KMS-11 (cell line): ENCODE measurements at regions not wholly inside any gene's neighbourhood (a gene's known extent, or its start where the extent isn't known, plus 50 kb on each side); places are given as distances from the start of the nearest gene placed in this dataset.

Source experiments
- H2AFZ ChIP-seq: fragments of 200-600 bp; sonication (generic); 2 replicates; pipeline ENCODE4 v1.6.1; 2016; ENCODE audit warnings: antibody characterized with exemption, mixed run types, low read depth
- H3K27ac ChIP-seq: fragments of 200-600 bp; sonication (generic); 2 replicates; pipeline ENCODE4 v1.6.1; 2016; ENCODE audit warnings: mild to moderate bottlenecking, mixed run types
- H3K27me3 ChIP-seq: fragments of 200-600 bp; sonication (generic); 2 replicates; pipeline ENCODE4 v1.6.1; 2017; ENCODE audit warnings: mild to moderate bottlenecking, low read depth, mixed run types, moderate library complexity; ENCODE audit not compliant: insufficient read depth
- H3K36me3 ChIP-seq: fragments of 200-600 bp; sonication (generic); 2 replicates; pipeline ENCODE4 v1.6.1; 2017; ENCODE audit warnings: mild to moderate bottlenecking, mixed run types; ENCODE audit not compliant: insufficient read depth
- H3K4me1 ChIP-seq: fragments of 200-600 bp; sonication (generic); 2 replicates; pipeline ENCODE4 v1.6.1; 2016; ENCODE audit warnings: mild to moderate bottlenecking, low read depth, mixed run types; ENCODE audit not compliant: poor library complexity, severe bottlenecking
- H3K4me2 ChIP-seq: fragments of 200-600 bp; sonication (generic); 2 replicates; pipeline ENCODE4 v1.7.0; 2016; ENCODE audit warnings: mild to moderate bottlenecking, mixed run types
- H3K4me3 ChIP-seq: fragments of 200-600 bp; sonication (generic); IDR thresholded peaks from 2 replicates; pipeline ENCODE4 v1.6.1; 2017; ENCODE audit warnings: low read depth, low read length, mixed read lengths; ENCODE audit not compliant: insufficient read depth
- H3K79me2 ChIP-seq: fragments of 200-600 bp; sonication (generic); 2 replicates; pipeline ENCODE4 v1.6.1; 2016; ENCODE audit warnings: low read depth, mixed run types; ENCODE audit not compliant: insufficient read depth
- H3K9ac ChIP-seq: fragments of 200-600 bp; sonication (generic); 2 replicates; pipeline ENCODE4 v1.6.1; 2016; ENCODE audit warnings: mild to moderate bottlenecking, mixed run types
- H4K20me1 ChIP-seq: fragments of 200-600 bp; sonication (generic); 2 replicates; pipeline ENCODE4 v1.6.1; 2016; ENCODE audit warnings: mild to moderate bottlenecking, mixed run types; ENCODE audit not compliant: insufficient read depth
- CTCF ChIP-seq: fragments of 200-600 bp; sonication (generic); conservative IDR thresholded peaks from 2 replicates; pipeline ENCODE4 v1.6.1; 2017; ENCODE audit warnings: low read depth, mild to moderate bottlenecking, antibody characterized with exemption, low read length, moderate library complexity, mixed read lengths

DNA sequence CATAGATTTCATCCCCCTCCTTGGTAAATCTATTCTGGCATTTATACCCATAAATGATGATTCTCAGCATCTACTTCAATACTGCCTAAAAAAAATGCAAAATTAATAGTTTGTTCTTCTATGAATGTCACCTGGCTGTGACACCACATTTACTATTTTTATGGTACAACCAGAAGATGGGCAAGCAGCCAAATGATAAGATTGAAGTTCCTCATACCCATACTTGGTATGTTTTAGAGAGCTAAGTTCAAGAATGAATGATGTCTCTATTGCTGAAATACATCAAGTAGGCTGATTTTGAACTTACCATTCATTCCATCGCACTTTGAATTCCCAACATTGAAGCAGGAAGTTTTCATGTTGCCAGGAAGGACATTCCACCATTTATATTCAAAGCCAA is 134.2 kb downstream of the ELAPOR2 start:
- Histone ChIP-seq H3K36me3 (no peaks in the 10 kb centered on the region), H3K79me2 (no peaks in the 10 kb centered on the region), H3K27me3 (no peaks in the 10 kb centered on the region), H3K4me3 (no peak overlapping the region), H4K20me1 (no peaks in the 10 kb centered on the region), H3K4me2 (no peak overlapping the region), H3K9ac (no peak overlapping the region), H3K27ac (no peak overlapping the region), H3K4me1 (no peaks in the 10 kb centered on the region), H2AFZ (no peak overlapping the region)
- no peak for TF ChIP-seq CTCF

- no peak for TF ChIP-seq CTCF
- Histone ChIP-seq H3K9ac (no peak overlapping the region), H3K27me3 (no peaks in the 10 kb centered on the region), H3K79me2 (no peaks in the 10 kb centered on the region), H3K4me1 (no peaks in the 10 kb centered on the region), H3K4me2 (no peak overlapping the region), H2AFZ (no peak overlapping the region), H4K20me1 (no peaks in the 10 kb centered on the region), H3K27ac (no peak overlapping the region), H3K36me3 (no peaks in the 10 kb centered on the region), H3K4me3 (no peak overlapping the region)
These were observed 135.9 kb downstream of the ELAPOR2 start for GRCh38 chr7:86923527-86923926.

DNA sequence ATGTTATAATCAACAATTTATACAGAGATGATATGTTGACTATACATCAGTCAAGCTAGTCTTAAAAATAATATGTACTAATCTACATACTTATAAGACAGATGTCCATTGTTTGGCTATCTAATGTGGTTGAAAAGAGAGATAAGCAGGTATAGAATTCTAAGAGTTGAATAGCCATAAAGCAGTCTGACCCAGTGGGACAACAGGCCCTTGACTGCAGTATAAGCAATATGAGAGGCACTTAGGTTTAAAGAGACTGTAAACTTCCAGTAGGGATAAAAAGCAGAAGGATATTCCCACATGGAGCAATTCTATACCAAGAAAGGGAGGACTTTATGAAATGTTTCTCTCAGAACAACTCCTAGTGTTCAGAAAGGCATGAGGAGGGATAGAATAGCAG is 139.3 kb downstream of the ELAPOR2 start:
- Histone ChIP-seq H2AFZ (no peak overlapping the region), H3K27ac (no peak overlapping the region), H3K36me3 (no peaks in the 10 kb centered on the region), H3K79me2 (no peaks in the 10 kb centered on the region), H3K4me2 (no peak overlapping the region), H3K27me3 (no peaks in the 10 kb centered on the region), H3K4me3 (no peak overlapping the region), H3K9ac (no peak overlapping the region), H4K20me1 (no peaks in the 10 kb centered on the region), H3K4me1 (no peaks in the 10 kb centered on the region)
- no peak for TF ChIP-seq CTCF

DNA sequence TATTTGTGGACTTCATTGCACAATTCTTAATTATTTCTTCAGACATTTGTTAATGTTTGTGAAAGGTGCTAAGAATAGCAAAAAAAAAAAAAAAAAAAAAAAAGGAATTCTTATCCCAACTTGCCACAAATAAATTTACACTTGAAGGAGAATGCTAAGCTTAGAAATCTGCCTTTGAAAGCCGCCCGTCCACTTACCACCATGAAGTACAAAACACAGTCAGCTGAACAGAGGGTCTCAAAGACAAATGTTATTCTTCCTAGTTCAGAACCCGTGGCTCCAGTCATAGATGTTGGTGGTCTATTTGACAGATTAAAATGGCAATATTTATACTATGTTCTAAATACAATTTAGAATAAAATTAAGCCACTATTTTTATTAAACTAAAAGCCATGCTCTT is 141.2 kb downstream of the ELAPOR2 start:
- no peak for TF ChIP-seq CTCF
- H3K4me3 ChIP-seq: no peak overlapping the region

More for the DNA sequence above, 141.2 kb downstream of the ELAPOR2 start:
- Histone ChIP-seq H3K4me1 (no peaks in the 10 kb centered on the region), H4K20me1 (no peaks in the 10 kb centered on the region), H3K9ac (no peak overlapping the region), H3K4me2 (no peak overlapping the region), H3K27ac (no peak overlapping the region), H3K36me3 (no peaks in the 10 kb centered on the region), H2AFZ (no peak overlapping the region), H3K27me3 (no peaks in the 10 kb centered on the region), H3K79me2 (no peaks in the 10 kb centered on the region)
